ENCODE measurements at regions not wholly inside any gene's neighbourhood (a gene's known extent, or its start where the extent isn't known, plus 50 kb on each side); places are given as distances from the start of the nearest gene placed in this dataset.

DNA sequence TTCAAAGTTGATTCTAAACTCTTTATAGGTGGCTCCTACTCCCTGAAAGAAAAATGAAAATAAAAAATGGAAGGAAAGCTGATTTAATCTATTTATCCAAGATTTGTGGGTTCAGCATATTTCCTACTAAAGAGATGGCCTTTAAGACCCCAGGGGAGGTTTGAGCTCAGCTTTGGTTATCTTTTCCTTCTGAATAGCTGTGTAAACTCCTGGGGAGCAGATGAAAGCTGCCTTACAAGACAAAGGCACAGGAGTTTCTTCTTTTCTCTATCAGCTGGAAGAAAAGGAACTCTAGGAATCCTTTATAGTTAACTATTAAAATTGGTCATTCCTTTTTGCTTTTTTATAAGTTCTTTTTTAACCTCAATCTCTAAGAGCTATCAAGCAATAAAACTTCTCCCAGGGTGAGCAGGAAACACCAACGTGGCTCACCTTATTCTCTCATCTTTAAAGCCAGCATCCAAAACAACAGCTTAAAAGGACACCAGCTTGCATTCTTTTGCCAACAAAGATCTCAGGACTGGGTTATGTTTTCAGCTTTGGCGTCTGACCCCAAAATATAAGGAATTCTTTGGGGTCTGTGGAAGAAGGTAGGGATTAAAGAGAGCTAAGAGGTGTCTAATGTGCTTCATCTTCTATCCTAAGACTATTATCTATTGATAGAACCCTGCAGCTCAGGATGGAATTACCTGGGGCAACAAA lies 371.7 kb upstream of the KITLG start:
- no peaks in the 10 kb centered on the region for H3K9me3 ChIP-seq
- H3K4me1 ChIP-seq: no peaks in the 10 kb centered on the region
- no peak overlapping the region for H3K27ac ChIP-seq
- H3K4me3 ChIP-seq: no peak overlapping the region
- H3K36me3 ChIP-seq: no peaks in the 10 kb centered on the region
- TF ChIP-seq, protein P1, sequence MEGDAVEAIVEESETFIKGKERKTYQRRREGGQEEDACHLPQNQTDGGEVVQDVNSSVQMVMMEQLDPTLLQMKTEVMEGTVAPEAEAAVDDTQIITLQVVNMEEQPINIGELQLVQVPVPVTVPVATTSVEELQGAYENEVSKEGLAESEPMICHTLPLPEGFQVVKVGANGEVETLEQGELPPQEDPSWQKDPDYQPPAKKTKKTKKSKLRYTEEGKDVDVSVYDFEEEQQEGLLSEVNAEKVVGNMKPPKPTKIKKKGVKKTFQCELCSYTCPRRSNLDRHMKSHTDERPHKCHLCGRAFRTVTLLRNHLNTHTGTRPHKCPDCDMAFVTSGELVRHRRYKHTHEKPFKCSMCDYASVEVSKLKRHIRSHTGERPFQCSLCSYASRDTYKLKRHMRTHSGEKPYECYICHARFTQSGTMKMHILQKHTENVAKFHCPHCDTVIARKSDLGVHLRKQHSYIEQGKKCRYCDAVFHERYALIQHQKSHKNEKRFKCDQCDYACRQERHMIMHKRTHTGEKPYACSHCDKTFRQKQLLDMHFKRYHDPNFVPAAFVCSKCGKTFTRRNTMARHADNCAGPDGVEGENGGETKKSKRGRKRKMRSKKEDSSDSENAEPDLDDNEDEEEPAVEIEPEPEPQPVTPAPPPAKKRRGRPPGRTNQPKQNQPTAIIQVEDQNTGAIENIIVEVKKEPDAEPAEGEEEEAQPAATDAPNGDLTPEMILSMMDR (IDR thresholded peaks at IDR 0.05): no peak
- no peak for TF ChIP-seq POLR2A (IDR thresholded peaks at IDR 0.05)
- intact Hi-C loops (cut with DNase I; ENCODE audit: low total_unique reads): no loop called here
- no peaks in the 10 kb centered on the region for H3K27me3 ChIP-seq
- DNase-seq: no peak

GRCh38 chr12:88951177-88951576 lies 370.9 kb upstream of the KITLG start:
- no peak overlapping the region for H3K27ac ChIP-seq
- H3K4me1 ChIP-seq: no peaks in the 10 kb centered on the region
- H3K4me3 ChIP-seq: no peak overlapping the region
- H3K36me3 ChIP-seq: no peaks in the 10 kb centered on the region
- DNase-seq: no peak
- intact Hi-C loops (cut with DNase I; ENCODE audit: low total_unique reads): no loop called here
- TF ChIP-seq, protein P1 (IDR thresholded peaks at IDR 0.05): no peak
- no peak for TF ChIP-seq POLR2A (IDR thresholded peaks at IDR 0.05)
- no peaks in the 10 kb centered on the region for H3K9me3 ChIP-seq
- no peaks in the 10 kb centered on the region for H3K27me3 ChIP-seq

- no peak overlapping the region for H3K4me3 ChIP-seq
- intact Hi-C loops (cut with DNase I; ENCODE audit: low total_unique reads): no loop called here
- no peaks in the 10 kb centered on the region for H3K27me3 ChIP-seq
- no peak overlapping the region for H3K27ac ChIP-seq
- TF ChIP-seq, protein P1 (IDR thresholded peaks at IDR 0.05): no peak
- no peak for TF ChIP-seq POLR2A (IDR thresholded peaks at IDR 0.05)
- H3K4me1 ChIP-seq: no peaks in the 10 kb centered on the region
- DNase-seq: no peak
- H3K9me3 ChIP-seq: no peaks in the 10 kb centered on the region
- no peaks in the 10 kb centered on the region for H3K36me3 ChIP-seq
Observed at GRCh38 chr12:88947486-88948043, 367.3 kb upstream of the KITLG start.

- peak overlapping the region in 1 of 2 donors; percentile 28 for H3K27ac ChIP-seq
- intact Hi-C loops (cut with DNase I; ENCODE audit: low total_unique reads): no loop called here
- no peaks in the 10 kb centered on the region for H3K9me3 ChIP-seq
Observed at GRCh38 chr12:88946372-88946997, 366.2 kb upstream of the KITLG start.

More at GRCh38 chr12:88946372-88946997, 366.2 kb upstream of the KITLG start:
- no peak for TF ChIP-seq POLR2A (IDR thresholded peaks at IDR 0.05)
- TF ChIP-seq, protein P1 (IDR thresholded peaks at IDR 0.05): no peak
- H3K36me3 ChIP-seq: no peaks in the 10 kb centered on the region
- DNase-seq: no peak
- H3K4me3 ChIP-seq: no peak overlapping the region
- H3K27me3 ChIP-seq: no peaks in the 10 kb centered on the region
- H3K4me1 ChIP-seq: no peaks in the 10 kb centered on the region
